HEK293 (cell line): ENCODE measurements at regions not wholly inside any gene's neighbourhood (a gene's known extent, or its start where the extent isn't known, plus 50 kb on each side); places are given as distances from the start of the nearest gene placed in this dataset.
"Not testable (repeated sequence)": the region's sequence is repeated elsewhere in the genome, so short reads cannot be mapped to it uniquely, and the experiment has no call there.

Experiments used
- CTCF ChIA-PET: fragments of 350-600 bp; formaldehyde crosslinking; extraction: SDS; loops from one replicate; lab custom pipeline; 2021; ENCODE audit warnings: antibody characterized with exemption; lab: Yijun Ruan, JAX
- POLR2A ChIA-PET: fragments of 300-600 bp; formaldehyde crosslinking; extraction: SDS; loops from one replicate; lab custom pipeline; 2020; ENCODE audit warnings: antibody characterized with exemption, inconsistent platforms; lab: Yijun Ruan, JAX
- H3K27ac ChIP-seq: fragments of 200-500 bp; sonication (Bioruptor generic); 2 replicates; pipeline ENCODE4 v1.5.1; 2014; ENCODE audit warnings: low read depth, low read length, control low read depth, inconsistent platforms; ENCODE audit errors: extremely low read depth
- H3K36me3 ChIP-seq, 2 experiments: fragments of 200-500 bp in 1 of 2; sonication (Bioruptor generic) in 1 of 2; 1 replicate in 1 of 2; 2 replicates in 1 of 2; pipeline ENCODE4 v1.5.1; 2014 to 2017; ENCODE audit warnings: inconsistent platforms in 2 of 2, low read length in 2 of 2; ENCODE audit not compliant: control insufficient read depth in 2 of 2, insufficient read depth in 1 of 2
- H3K4me1 ChIP-seq: fragments of 200-500 bp; sonication (Bioruptor generic); 2 replicates; pipeline ENCODE4 v1.5.1; 2014; ENCODE audit warnings: mild to moderate bottlenecking, low read length, inconsistent platforms; ENCODE audit not compliant: control insufficient read depth, insufficient read depth
- H3K4me3 ChIP-seq: 2 replicates; pipeline ENCODE4 v1.5.1; 2011; ENCODE audit warnings: low read depth, mild to moderate bottlenecking, control low read depth, low read length, moderate library complexity
- H3K9me3 ChIP-seq: fragments of 200-500 bp; sonication (Bioruptor generic); 2 replicates; pipeline ENCODE4 v1.5.1; 2014; ENCODE audit warnings: low read depth, low read length, inconsistent platforms; ENCODE audit not compliant: control insufficient read depth, insufficient read depth
- IKZF3 ChIP-seq: fragments of 450-650 bp; IDR thresholded peaks from 2 replicates; pipeline ENCODE4 v1.5.0; 2018; ENCODE audit warnings: missing biosample characterization, mild to moderate bottlenecking, missing genetic modification characterization, moderate library complexity
- OSR2 ChIP-seq: fragments of 450-650 bp; formaldehyde crosslinking; IDR thresholded peaks from 2 replicates; pipeline ENCODE4 v1.5.1; 2016; ENCODE audit warnings: missing biosample characterization, missing genetic modification characterization
- WT1 ChIP-seq: fragments of 450-650 bp; formaldehyde crosslinking; IDR thresholded peaks from 2 replicates; pipeline ENCODE4 v1.5.1; 2016; ENCODE audit warnings: missing biosample characterization, missing genetic modification characterization
- ZBTB17 ChIP-seq: fragments of 450-650 bp; formaldehyde crosslinking; IDR thresholded peaks from 2 replicates; pipeline ENCODE4 v1.5.1; 2016; ENCODE audit warnings: missing biosample characterization, missing genetic modification characterization
- ZBTB20 ChIP-seq: fragments of 450-650 bp; formaldehyde crosslinking; IDR thresholded peaks from 2 replicates; pipeline ENCODE4 v1.5.1; 2016; ENCODE audit warnings: missing biosample characterization, missing genetic modification characterization
- ZBTB48 ChIP-seq: fragments of 450-650 bp; formaldehyde crosslinking; IDR thresholded peaks from 2 replicates; pipeline ENCODE4 v1.5.1; 2016; ENCODE audit warnings: missing biosample characterization, missing genetic modification characterization
- ZBTB49 ChIP-seq: fragments of 450-650 bp; formaldehyde crosslinking; IDR thresholded peaks from 2 replicates; pipeline ENCODE4 v1.5.1; 2016; ENCODE audit warnings: missing biosample characterization, missing genetic modification characterization, low read depth
- ZBTB8A ChIP-seq: fragments of 450-650 bp; formaldehyde crosslinking; IDR thresholded peaks from 2 replicates; pipeline ENCODE4 v1.5.1; 2016; ENCODE audit warnings: missing biosample characterization, missing genetic modification characterization
- ZFP37 ChIP-seq: fragments of 450-650 bp; formaldehyde crosslinking; IDR thresholded peaks from 2 replicates; pipeline ENCODE4 v1.5.1; 2016; ENCODE audit warnings: missing biosample characterization, missing genetic modification characterization
- ZNF24 ChIP-seq: fragments of 450-650 bp; formaldehyde crosslinking; IDR thresholded peaks from 2 replicates; pipeline ENCODE4 v1.5.1; 2016; ENCODE audit warnings: missing biosample characterization, missing genetic modification characterization
- ZNF280D ChIP-seq: fragments of 450-650 bp; formaldehyde crosslinking; IDR thresholded peaks from 2 replicates; pipeline ENCODE4 v1.5.1; 2016; ENCODE audit warnings: missing biosample characterization, missing genetic modification characterization
- ZNF391 ChIP-seq: fragments of 450-650 bp; formaldehyde crosslinking; IDR thresholded peaks from 2 replicates; pipeline ENCODE4 v1.5.1; 2016; ENCODE audit warnings: low read depth, missing biosample characterization, missing genetic modification characterization, borderline replicate concordance
- ZNF558 ChIP-seq: fragments of 450-650 bp; formaldehyde crosslinking; IDR thresholded peaks from 2 replicates; pipeline ENCODE4 v1.5.1; 2016; ENCODE audit warnings: missing biosample characterization, missing genetic modification characterization
- ZNF623 ChIP-seq: fragments of 450-650 bp; formaldehyde crosslinking; IDR thresholded peaks from 2 replicates; pipeline ENCODE4 v1.5.1; 2016; ENCODE audit warnings: missing biosample characterization, missing genetic modification characterization
- ZNF639 ChIP-seq: fragments of 450-650 bp; formaldehyde crosslinking; IDR thresholded peaks from 2 replicates; pipeline ENCODE4 v1.5.1; 2016; ENCODE audit warnings: missing biosample characterization, missing genetic modification characterization
- ZNF791 ChIP-seq: fragments of 450-650 bp; formaldehyde crosslinking; IDR thresholded peaks from 2 replicates; pipeline ENCODE4 v1.5.1; 2016; ENCODE audit warnings: missing biosample characterization, missing genetic modification characterization
- ZSCAN18 ChIP-seq: fragments of 450-650 bp; formaldehyde crosslinking; IDR thresholded peaks from 2 replicates; pipeline ENCODE4 v1.5.1; 2016; ENCODE audit warnings: missing biosample characterization, missing genetic modification characterization

GRCh38 chr22:22118987-22119386 lies 125.6 kb upstream of the VPREB1 start:
- CTCF ChIA-PET: interaction anchor here (0.5 to 1.5 kb wide), 4 partner anchors 9 to 147 kb away, joined by 3 to 5 read pairs (median 4); no protein-coding TSS in a partner anchor
- Histone ChIP-seq H3K9me3 (no peaks in the 10 kb centered on the region), H3K4me1 (no peaks in the 10 kb centered on the region), H3K36me3 (no peaks in the 10 kb centered on the region), H3K27ac (no peak overlapping the region), H3K4me3 (no peak overlapping the region)
- no peak for TF ChIP-seq ZBTB49
- no peak for TF ChIP-seq ZNF558
- no peak for TF ChIP-seq ZFP37 (tag by site-specific recombination)
- TF ChIP-seq IKZF3: no peak
- no peak for TF ChIP-seq ZSCAN18
- POLR2A ChIA-PET: no interaction called here

- not testable (repeated sequence) for H3K4me3 ChIP-seq
These were observed 126.6 kb upstream of the VPREB1 start for GRCh38 chr22:22117864-22118544.

GRCh38 chr22:22116997-22117770 lies 127.4 kb upstream of the VPREB1 start:
- POLR2A ChIA-PET, H3K9me3 ChIP-seq, H3K36me3 ChIP-seq, CTCF ChIA-PET, H3K27ac ChIP-seq, H3K4me3 ChIP-seq, H3K4me1 ChIP-seq: not testable (repeated sequence)

More at GRCh38 chr22:22117864-22118544, 126.6 kb upstream of the VPREB1 start:
- H3K9me3 ChIP-seq, H3K36me3 ChIP-seq, H3K27ac ChIP-seq, POLR2A ChIA-PET, H3K4me1 ChIP-seq: not testable (repeated sequence)
- CTCF ChIA-PET: interaction anchor here (0.5 kb wide), 1 partner anchor 42 kb away, joined by 5 read pairs; no protein-coding TSS in a partner anchor

- Histone ChIP-seq H3K9me3 (no peaks in the 10 kb centered on the region), H3K4me1 (no peaks in the 10 kb centered on the region), H3K4me3 (no peak overlapping the region), H3K27ac (no peak overlapping the region), H3K36me3 (no peaks in the 10 kb centered on the region)
- ChIA-PET CTCF (interaction anchor here (0.8 to 1.1 kb wide), 3 partner anchors 14 to 112 kb away, joined by 3 to 6 read pairs (median 3); no protein-coding TSS in a partner anchor), POLR2A (no interaction called here)
- no peak for TF ChIP-seq ZBTB48 (tag by site-specific recombination)
- TF ChIP-seq ZNF623: no peak
- TF ChIP-seq ZBTB20 (tag by site-specific recombination): no peak
- no peak for TF ChIP-seq ZNF391
- TF ChIP-seq WT1 (tag by site-specific recombination): no peak
- no peak for TF ChIP-seq ZNF791
- no peak for TF ChIP-seq ZNF24 (tag by site-specific recombination)
- no peak for TF ChIP-seq OSR2 (tag by site-specific recombination)
- no peak for TF ChIP-seq ZBTB8A
- no peak for TF ChIP-seq ZBTB17 (tag by site-specific recombination)
- no peak for TF ChIP-seq ZNF280D (tag by site-specific recombination)
- TF ChIP-seq ZNF639 (tag by site-specific recombination): no peak
These were observed 130.9 kb upstream of the VPREB1 start for GRCh38 chr22:22113701-22114100.
